Ovary (tissue), 3 donors: ENCODE measurements at regions not wholly inside any gene's neighbourhood (a gene's known extent, or its start where the extent isn't known, plus 50 kb on each side); places are given as distances from the start of the nearest gene placed in this dataset.

Experiments used
- CTCF ChIP-seq, 3 donors: fragments of 450-650 bp in 2 of 3; fragments of 200-600 bp in 1 of 3; IDR thresholded peaks; one replicate each; pipeline versions ENCODE4 v1.5.1 to v1.8.0; 2016 to 2022; ENCODE audit warnings: antibody characterized with exemption in 3 of 3, mild to moderate bottlenecking in 1 of 3
- EP300 ChIP-seq: sonication (generic); formaldehyde crosslinking; IDR thresholded peaks from one replicate; pipeline ENCODE4 v1.6.1; 2017; ENCODE audit warnings: antibody characterized with exemption
- donor health status: DM: no; HTN: no; CAD: no.

- TF ChIP-seq CTCF (IDR thresholded peaks at IDR 0.05) (no peak), EP300 (no peak)
Observed at GRCh38 chr1:4371849-4372248, 282.6 kb upstream of the AJAP1 start.
